B cell (primary cell): ENCODE measurements at regions not wholly inside any gene's neighbourhood (a gene's known extent, or its start where the extent isn't known, plus 50 kb on each side); places are given as distances from the start of the nearest gene placed in this dataset.

Source experiments
- ATAC-seq: fragments of 200-7000 bp; cut with Tn5 transposase; one replicate; pipeline ENCODE4 v1.10.0; 2021; ENCODE audit warnings: low read depth, mild to moderate bottlenecking, moderate number of reproducible peaks, moderate library complexity
- CTCF ChIA-PET: fragments of 350-600 bp; sonication (Branson Sonifier 250); formaldehyde crosslinking; loops from one replicate; lab custom pipeline; 2021; ENCODE audit warnings: antibody characterized with exemption, inconsistent platforms; lab: Charles Lee
- POLR2A ChIA-PET: fragments of 350-600 bp; sonication (Branson Sonifier 250); formaldehyde crosslinking; loops from one replicate; lab custom pipeline; 2021; ENCODE audit warnings: antibody characterized with exemption; lab: Charles Lee
- DNase-seq: peaks from one replicate; pipeline ENCODE4 v3.0.0; 2013
- H2AFZ ChIP-seq: 2 replicates; pipeline ENCODE4 v1.6.1; 2012; ENCODE audit warnings: mild to moderate bottlenecking, low read depth, low read length; ENCODE audit not compliant: insufficient read depth, poor library complexity, severe bottlenecking
- H3K27ac ChIP-seq, 2 donors: 1 replicate in 1 of 2; 2 replicates in 1 of 2; pipeline ENCODE4 v1.5.1; 2012 to 2013; ENCODE audit warnings: low read length in 2 of 2, mild to moderate bottlenecking in 2 of 2, moderate library complexity in 1 of 2
- H3K27me3 ChIP-seq, 4 experiments: fragments of 200-600 bp in 1 of 4; sonication (generic) in 1 of 4; replicated peaks in 1 of 4; 1 replicate in 2 of 4; 2 replicates in 2 of 4; pipeline versions ENCODE4 v1.6.1 to v1.7.0; 2013 to 2016; ENCODE audit warnings: low read length in 3 of 4, mild to moderate bottlenecking in 2 of 4, mixed read lengths in 1 of 4, moderate library complexity in 1 of 4; ENCODE audit not compliant: insufficient read depth in 4 of 4, control insufficient read depth in 3 of 4; ENCODE audit errors: control extremely low read depth in 1 of 4
- H3K36me3 ChIP-seq, 2 experiments: replicated peaks in 1 of 2; 1 replicate in 1 of 2; 2 replicates in 1 of 2; pipeline versions ENCODE4 v1.6.1 to v1.7.1; 2013; ENCODE audit warnings: low read length in 1 of 2; ENCODE audit not compliant: insufficient read depth in 2 of 2, control insufficient read depth in 1 of 2; ENCODE audit errors: control extremely low read depth in 1 of 2, extremely low read depth in 1 of 2
- H3K4me1 ChIP-seq, 2 donors: fragments of 200-600 bp in 1 of 2; sonication (generic) in 1 of 2; 1 replicate in 1 of 2; 2 replicates in 1 of 2; pipeline versions ENCODE4 v1.5.1 to v1.6.1; 2013 to 2017; ENCODE audit warnings: low read length in 2 of 2; ENCODE audit not compliant: control insufficient read depth in 2 of 2, insufficient read depth in 2 of 2
- H3K4me2 ChIP-seq: replicated peaks from 2 replicates; pipeline ENCODE3; 2012; ENCODE audit warnings: mild to moderate bottlenecking, low read depth, low read length; ENCODE audit not compliant: poor library complexity, severe bottlenecking
- H3K4me3 ChIP-seq, 5 experiments: fragments of 200-600 bp in 1 of 5; sonication (generic) in 1 of 5; 1 replicate in 3 of 5; 2 replicates in 2 of 5; pipeline versions ENCODE4 v1.5.1 to v1.7.0; 2011 to 2016; ENCODE audit warnings: low read length in 4 of 5, mild to moderate bottlenecking in 4 of 5, low read depth in 2 of 5, control low read depth in 1 of 5, moderate library complexity in 1 of 5; ENCODE audit not compliant: insufficient read depth in 1 of 5; ENCODE audit errors: control extremely low read depth in 1 of 5, extremely low read depth in 1 of 5
- H3K79me2 ChIP-seq: fragments of 200-600 bp; sonication (generic); one replicate; pipeline ENCODE4 v1.6.0; 2016; ENCODE audit warnings: low read length; ENCODE audit not compliant: control insufficient read depth, insufficient read depth
- H3K9ac ChIP-seq: fragments of 200-600 bp; sonication (generic); 2 replicates; pipeline ENCODE4 v1.6.1; 2017; ENCODE audit warnings: mild to moderate bottlenecking, low read length, moderate library complexity
- H3K9me3 ChIP-seq, 3 donors: one replicate each; pipeline versions ENCODE4 v1.6.1 to v1.7.1; 2013; ENCODE audit warnings: low read length in 2 of 3; ENCODE audit not compliant: control insufficient read depth in 2 of 3, insufficient read depth in 1 of 3; ENCODE audit errors: control extremely low read depth in 1 of 3
- H4K20me1 ChIP-seq: 2 replicates; pipeline ENCODE4 v1.6.0; 2012; ENCODE audit warnings: mild to moderate bottlenecking, low read length; ENCODE audit not compliant: insufficient read depth, control insufficient read depth, poor library complexity, severe bottlenecking
- H3K27ac Mint-ChIP-seq: one replicate; pipeline ENCODE4 v1.8.0; 2021; ENCODE audit warnings: mixed read lengths
- H3K27me3 Mint-ChIP-seq: one replicate; pipeline ENCODE4 v1.8.0; 2021; ENCODE audit warnings: mixed read lengths
- H3K4me1 Mint-ChIP-seq: one replicate; pipeline ENCODE4 v1.8.0; 2021; ENCODE audit warnings: mixed read lengths
- H3K4me3 Mint-ChIP-seq: one replicate; pipeline ENCODE4 v1.8.0; 2021; ENCODE audit warnings: mixed read lengths
- H3K9me3 Mint-ChIP-seq: one replicate; pipeline ENCODE4 v1.8.0; 2022; ENCODE audit warnings: mixed read lengths; ENCODE audit not compliant: insufficient read depth
- EZH2 ChIP-seq: IDR thresholded peaks from 2 replicates; pipeline ENCODE4 v1.6.1; 2012; ENCODE audit warnings: borderline replicate concordance, low read depth, mild to moderate bottlenecking, moderate library complexity, low read length; ENCODE audit not compliant: insufficient read depth, poor library complexity, severe bottlenecking
- WGBS: methylation state at CpG from one replicate; pipeline ENCODE4 v1.1.5; 2013; ENCODE audit warnings: missing lambda C conversion rate; ENCODE audit not compliant: insufficient coverage; 5-methylcytosine and 5-hydroxymethylcytosine counted together
- intact Hi-C: fragments of 100-400 bp; cut with micrococcal nuclease; formaldehyde crosslinking; loops from one replicate; pipeline ENCODE4 v1.10.0; 2022
- TF ChIP-seq, protein P1 (sequence below): fragments of 200-600 bp; IDR thresholded peaks from one replicate; pipeline ENCODE4 v1.8.0; 2022; ENCODE audit warnings: antibody characterized with exemption, mild to moderate bottlenecking

DNA sequence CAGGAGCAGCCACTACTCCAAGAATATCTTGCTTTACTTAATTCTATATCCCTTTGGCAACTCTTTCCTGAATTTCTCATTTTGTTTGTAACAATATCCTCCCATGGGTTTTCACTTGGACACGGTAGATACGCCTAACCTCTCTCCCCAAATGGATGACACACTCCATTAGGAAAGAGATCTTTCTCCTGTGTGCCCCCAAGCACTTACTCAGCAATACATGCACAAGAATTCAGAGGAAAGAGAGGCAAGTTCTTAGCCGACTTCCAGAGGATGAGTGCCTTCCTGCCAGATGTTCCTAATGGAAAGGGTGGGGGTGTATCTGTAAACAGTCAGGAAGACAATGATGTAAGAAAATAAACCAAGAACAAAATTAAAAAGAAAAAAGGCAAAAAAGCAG is 844.5 kb downstream of the NLGN4Y start:
- Histone ChIP-seq H3K27ac (no peak overlapping the region), H3K4me1 (no peaks in the 10 kb centered on the region), H3K36me3 (no peaks in the 10 kb centered on the region), H3K9me3 (no peaks in the 10 kb centered on the region), H3K9ac (no peak overlapping the region), H3K4me3 (no peak overlapping the region), H3K27me3 (no peaks in the 10 kb centered on the region), H3K79me2 (no peaks in the 10 kb centered on the region), H3K4me2 (no peak overlapping the region), H2AFZ (no peak overlapping the region), H4K20me1 (no peaks in the 10 kb centered on the region)
- ChIA-PET POLR2A (no interaction called here), CTCF (no interaction called here)
- Mint-ChIP-seq H3K9me3 (no peaks in the 10 kb centered on the region), H3K4me1 (no peaks in the 10 kb centered on the region), H3K27me3 (no peaks in the 10 kb centered on the region), H3K4me3 (no peak overlapping the region), H3K27ac (no peak overlapping the region)
- TF ChIP-seq, protein P1, sequence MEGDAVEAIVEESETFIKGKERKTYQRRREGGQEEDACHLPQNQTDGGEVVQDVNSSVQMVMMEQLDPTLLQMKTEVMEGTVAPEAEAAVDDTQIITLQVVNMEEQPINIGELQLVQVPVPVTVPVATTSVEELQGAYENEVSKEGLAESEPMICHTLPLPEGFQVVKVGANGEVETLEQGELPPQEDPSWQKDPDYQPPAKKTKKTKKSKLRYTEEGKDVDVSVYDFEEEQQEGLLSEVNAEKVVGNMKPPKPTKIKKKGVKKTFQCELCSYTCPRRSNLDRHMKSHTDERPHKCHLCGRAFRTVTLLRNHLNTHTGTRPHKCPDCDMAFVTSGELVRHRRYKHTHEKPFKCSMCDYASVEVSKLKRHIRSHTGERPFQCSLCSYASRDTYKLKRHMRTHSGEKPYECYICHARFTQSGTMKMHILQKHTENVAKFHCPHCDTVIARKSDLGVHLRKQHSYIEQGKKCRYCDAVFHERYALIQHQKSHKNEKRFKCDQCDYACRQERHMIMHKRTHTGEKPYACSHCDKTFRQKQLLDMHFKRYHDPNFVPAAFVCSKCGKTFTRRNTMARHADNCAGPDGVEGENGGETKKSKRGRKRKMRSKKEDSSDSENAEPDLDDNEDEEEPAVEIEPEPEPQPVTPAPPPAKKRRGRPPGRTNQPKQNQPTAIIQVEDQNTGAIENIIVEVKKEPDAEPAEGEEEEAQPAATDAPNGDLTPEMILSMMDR = no peak
- no peak for TF ChIP-seq EZH2
- intact Hi-C loops = no loop called here
- no peak for DNase-seq
- WGBS = no CpG with 5 or more reads among the region's 3 CpGs
- ATAC-seq = no peak

DNA sequence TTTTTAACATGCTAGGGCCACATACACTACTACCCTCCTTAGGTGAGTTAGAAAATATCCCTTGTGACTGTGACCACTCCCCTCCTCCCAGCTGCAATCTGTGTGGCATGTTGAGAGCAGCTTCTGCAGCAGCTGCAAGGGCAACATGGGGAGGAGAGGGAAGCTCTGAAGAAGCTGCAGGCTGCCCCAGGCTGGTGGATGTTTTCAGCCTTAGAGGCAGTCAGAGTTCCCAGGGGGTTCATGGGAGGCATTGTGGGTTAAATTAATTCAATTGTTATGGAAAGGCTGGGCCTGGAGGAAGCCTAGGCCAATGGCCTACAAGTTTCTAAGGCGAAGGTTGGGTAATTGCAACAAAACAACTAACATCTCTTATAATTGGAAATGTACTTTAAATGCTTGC is 860.8 kb downstream of the NLGN4Y start:
- H3K9me3 ChIP-seq = no peaks in the 10 kb centered on the region
- Mint-ChIP-seq H3K4me1 (no peaks in the 10 kb centered on the region), H3K27ac (no peak overlapping the region), H3K27me3 (no peaks in the 10 kb centered on the region), H3K4me3 (no peak overlapping the region), H3K9me3 (no peaks in the 10 kb centered on the region)
- H3K36me3 ChIP-seq = no peaks in the 10 kb centered on the region
- no peak for TF ChIP-seq EZH2
- TF ChIP-seq, protein P1 = no peak
- H4K20me1 ChIP-seq = no peaks in the 10 kb centered on the region
- H3K4me2 ChIP-seq = no peak overlapping the region
- H3K4me1 ChIP-seq = no peaks in the 10 kb centered on the region
- H3K9ac ChIP-seq = no peak overlapping the region
- H3K4me3 ChIP-seq = no peak overlapping the region
- no peaks in the 10 kb centered on the region for H3K79me2 ChIP-seq
- WGBS = no CpG with 5 or more reads among the region's 1 CpG
- ATAC-seq = no peak
- no peak for DNase-seq
- no peak overlapping the region for H3K27ac ChIP-seq
- POLR2A ChIA-PET = no interaction called here
- CTCF ChIA-PET = interaction anchor here (1.2 kb wide), 1 partner anchor 8 kb away, joined by 3 read pairs; no protein-coding TSS in a partner anchor
- no peaks in the 10 kb centered on the region for H3K27me3 ChIP-seq
- intact Hi-C loops = no loop called here
- no peak overlapping the region for H2AFZ ChIP-seq
